NB4 (cell line): ENCODE measurements at regions not wholly inside any gene's neighbourhood (a gene's known extent, or its start where the extent isn't known, plus 50 kb on each side); places are given as distances from the start of the nearest gene placed in this dataset.

Experiments used
- POLR2A ChIP-seq: IDR thresholded peaks from 2 replicates; pipeline ENCODE4 v1.6.1; 2011; ENCODE audit warnings: mild to moderate bottlenecking; ENCODE audit not compliant: insufficient read length; ENCODE audit errors: extremely low read depth
- TF ChIP-seq, protein P1 (sequence below): IDR thresholded peaks from one replicate; pipeline ENCODE4 v1.5.1; 2012; ENCODE audit warnings: low read depth, low read length
- TF ChIP-seq, protein P2 (sequence below): IDR thresholded peaks from 2 replicates; pipeline ENCODE4 v1.6.1; 2011; ENCODE audit warnings: low read depth, low read length

DNA sequence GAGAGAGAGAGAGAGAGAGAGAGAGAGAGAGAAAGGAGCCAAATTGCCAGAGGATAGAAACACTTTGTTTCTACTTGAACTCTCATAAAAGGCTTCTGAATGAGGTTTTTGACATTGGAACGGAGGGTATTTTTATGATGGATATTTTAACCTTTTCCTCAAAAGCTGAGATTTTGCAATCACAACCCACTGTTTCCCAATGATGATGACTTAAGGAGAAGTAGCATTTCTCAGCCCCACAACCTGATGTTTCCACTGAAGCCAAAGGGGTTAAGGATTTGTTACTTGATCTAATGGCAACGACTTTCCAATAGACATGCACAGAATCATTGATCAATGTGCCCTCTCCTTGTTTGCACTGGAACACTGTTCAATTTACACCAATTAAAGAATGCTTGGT is 67.1 kb upstream of the POU3F3 start:
- TF ChIP-seq, protein P1, sequence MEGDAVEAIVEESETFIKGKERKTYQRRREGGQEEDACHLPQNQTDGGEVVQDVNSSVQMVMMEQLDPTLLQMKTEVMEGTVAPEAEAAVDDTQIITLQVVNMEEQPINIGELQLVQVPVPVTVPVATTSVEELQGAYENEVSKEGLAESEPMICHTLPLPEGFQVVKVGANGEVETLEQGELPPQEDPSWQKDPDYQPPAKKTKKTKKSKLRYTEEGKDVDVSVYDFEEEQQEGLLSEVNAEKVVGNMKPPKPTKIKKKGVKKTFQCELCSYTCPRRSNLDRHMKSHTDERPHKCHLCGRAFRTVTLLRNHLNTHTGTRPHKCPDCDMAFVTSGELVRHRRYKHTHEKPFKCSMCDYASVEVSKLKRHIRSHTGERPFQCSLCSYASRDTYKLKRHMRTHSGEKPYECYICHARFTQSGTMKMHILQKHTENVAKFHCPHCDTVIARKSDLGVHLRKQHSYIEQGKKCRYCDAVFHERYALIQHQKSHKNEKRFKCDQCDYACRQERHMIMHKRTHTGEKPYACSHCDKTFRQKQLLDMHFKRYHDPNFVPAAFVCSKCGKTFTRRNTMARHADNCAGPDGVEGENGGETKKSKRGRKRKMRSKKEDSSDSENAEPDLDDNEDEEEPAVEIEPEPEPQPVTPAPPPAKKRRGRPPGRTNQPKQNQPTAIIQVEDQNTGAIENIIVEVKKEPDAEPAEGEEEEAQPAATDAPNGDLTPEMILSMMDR = no peak
- TF ChIP-seq POLR2A = no peak
- TF ChIP-seq, protein P2, sequence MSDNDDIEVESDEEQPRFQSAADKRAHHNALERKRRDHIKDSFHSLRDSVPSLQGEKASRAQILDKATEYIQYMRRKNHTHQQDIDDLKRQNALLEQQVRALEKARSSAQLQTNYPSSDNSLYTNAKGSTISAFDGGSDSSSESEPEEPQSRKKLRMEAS = no peak
